Adrenal gland (tissue), 5 donors: ENCODE measurements at regions not wholly inside any gene's neighbourhood (a gene's known extent, or its start where the extent isn't known, plus 50 kb on each side); places are given as distances from the start of the nearest gene placed in this dataset.

Experiments used
- CTCF ChIP-seq, 6 experiments: fragments of 450-650 bp in 4 of 6; fragments of 200-600 bp in 2 of 6; sonication (generic) in 1 of 6; IDR thresholded peaks; 1 replicate in 5 of 6; 2 replicates in 1 of 6; pipeline versions ENCODE4 v1.5.1 to v1.8.0; 2016 to 2021; ENCODE audit warnings: antibody characterized with exemption in 6 of 6, mild to moderate bottlenecking in 2 of 6, moderate library complexity in 1 of 6
- POLR2A ChIP-seq, 2 donors: fragments of 450-650 bp; IDR thresholded peaks; one replicate each; pipeline ENCODE4 v1.6.1; 2017; ENCODE audit warnings: antibody characterized with exemption in 2 of 2, mild to moderate bottlenecking in 2 of 2, moderate library complexity in 1 of 2
- donor health status: DM: no; HTN: no; CAD: no.

- no peak for TF ChIP-seq POLR2A (IDR thresholded peaks at IDR 0.05)
- no peak for TF ChIP-seq CTCF (IDR thresholded peaks at IDR 0.05)
Measured at GRCh38 chr6:112595841-112596240, 248.7 kb downstream of the RFPL4B start.
